D721Med (cell line): ENCODE measurements at regions not wholly inside any gene's neighbourhood (a gene's known extent, or its start where the extent isn't known, plus 50 kb on each side); places are given as distances from the start of the nearest gene placed in this dataset.

Experiments used
- DNase-seq: peaks from one replicate; pipeline ENCODE4 v3.0.0; 2011; ENCODE audit warnings: low spot score; ENCODE audit not compliant: insufficient read length
- FAIRE-seq: peaks from 2 replicates; lab custom pipeline; 2011; peaks lifted over from hg19 to GRCh38; lab: Jason Lieb, UNC
- TF ChIP-seq, protein P1 (sequence below): IDR thresholded peaks from 2 replicates; pipeline ENCODE4 v1.5.1; 2012; ENCODE audit warnings: mild to moderate bottlenecking, control low read depth; ENCODE audit not compliant: insufficient read depth; ENCODE audit errors: missing control alignments

DNA sequence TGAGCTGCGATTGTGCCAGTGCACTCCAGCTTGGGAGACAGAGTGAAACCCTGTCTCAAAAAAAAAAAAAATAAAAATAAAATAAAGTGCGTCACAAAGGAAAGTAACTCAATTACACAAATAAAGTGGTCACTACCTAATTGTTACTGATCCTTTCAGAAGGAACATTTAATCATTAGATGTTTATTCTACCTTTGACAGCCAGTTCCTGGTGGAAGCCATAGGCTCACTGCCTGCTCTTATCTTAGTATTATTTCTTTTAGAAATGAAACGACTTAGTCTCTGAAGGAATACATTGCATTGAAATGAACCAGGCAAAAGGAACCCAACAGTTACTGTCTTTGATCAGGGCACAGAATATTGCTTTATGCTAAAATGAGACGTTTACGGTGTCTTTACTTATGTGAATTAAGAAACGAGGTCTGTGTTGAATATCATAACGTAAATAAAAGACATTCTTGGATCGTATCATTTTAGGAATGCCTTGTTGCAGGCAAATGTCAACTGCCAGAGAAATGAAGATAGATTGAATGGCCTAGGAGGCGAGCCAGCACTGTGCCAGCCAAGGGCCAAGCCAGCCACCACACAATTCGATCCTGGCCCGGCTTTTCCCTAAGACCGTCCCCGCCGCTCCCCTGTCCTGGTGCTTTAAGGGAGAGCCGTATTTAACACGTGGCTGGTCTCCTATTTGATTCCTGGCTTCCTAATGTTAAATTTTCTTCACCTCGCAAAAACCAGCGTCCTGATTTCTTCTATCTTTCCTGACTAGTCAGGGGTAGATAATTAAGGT lies 136.7 kb upstream of the GMDS start:
- DNase-seq (no peak), FAIRE-seq (no peak)

DNA sequence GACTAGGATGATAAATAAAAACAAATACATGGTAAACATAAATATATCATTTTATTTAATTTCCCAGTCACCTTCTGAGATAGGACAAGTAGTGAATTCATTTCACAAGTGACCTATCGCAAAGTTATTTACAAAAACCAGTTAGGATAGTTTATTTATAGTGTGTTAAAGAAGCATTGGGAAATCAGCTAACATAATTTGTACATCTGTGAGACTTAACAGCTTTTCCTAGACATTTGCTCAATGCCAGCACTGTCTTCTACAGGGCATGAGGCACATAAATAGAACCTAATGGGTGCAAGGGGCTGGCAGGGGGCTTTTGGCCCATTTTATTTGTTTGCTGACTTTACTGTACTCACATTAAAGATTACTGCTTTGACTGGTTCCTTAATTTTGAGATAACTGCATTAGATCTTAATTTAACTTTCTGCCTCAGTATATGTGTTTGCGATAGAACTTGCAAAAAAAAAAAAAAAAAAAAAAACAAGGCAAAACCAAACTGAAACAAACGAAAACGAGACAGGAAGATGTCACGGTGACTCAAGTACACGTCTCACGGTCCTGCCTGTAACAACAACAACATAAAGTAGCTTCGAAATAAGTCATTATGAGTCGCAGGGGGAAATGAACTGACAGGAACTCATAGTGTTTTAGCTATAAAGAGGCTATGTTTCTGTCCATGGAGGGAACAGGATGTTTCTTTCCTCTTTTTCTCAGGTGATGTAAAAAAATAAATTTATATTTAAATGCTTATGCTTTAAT lies 133.7 kb upstream of the GMDS start:
- DNase-seq (no peak), FAIRE-seq (no peak)

More for the DNA sequence above, 136.7 kb upstream of the GMDS start:
- TF ChIP-seq, protein P1, sequence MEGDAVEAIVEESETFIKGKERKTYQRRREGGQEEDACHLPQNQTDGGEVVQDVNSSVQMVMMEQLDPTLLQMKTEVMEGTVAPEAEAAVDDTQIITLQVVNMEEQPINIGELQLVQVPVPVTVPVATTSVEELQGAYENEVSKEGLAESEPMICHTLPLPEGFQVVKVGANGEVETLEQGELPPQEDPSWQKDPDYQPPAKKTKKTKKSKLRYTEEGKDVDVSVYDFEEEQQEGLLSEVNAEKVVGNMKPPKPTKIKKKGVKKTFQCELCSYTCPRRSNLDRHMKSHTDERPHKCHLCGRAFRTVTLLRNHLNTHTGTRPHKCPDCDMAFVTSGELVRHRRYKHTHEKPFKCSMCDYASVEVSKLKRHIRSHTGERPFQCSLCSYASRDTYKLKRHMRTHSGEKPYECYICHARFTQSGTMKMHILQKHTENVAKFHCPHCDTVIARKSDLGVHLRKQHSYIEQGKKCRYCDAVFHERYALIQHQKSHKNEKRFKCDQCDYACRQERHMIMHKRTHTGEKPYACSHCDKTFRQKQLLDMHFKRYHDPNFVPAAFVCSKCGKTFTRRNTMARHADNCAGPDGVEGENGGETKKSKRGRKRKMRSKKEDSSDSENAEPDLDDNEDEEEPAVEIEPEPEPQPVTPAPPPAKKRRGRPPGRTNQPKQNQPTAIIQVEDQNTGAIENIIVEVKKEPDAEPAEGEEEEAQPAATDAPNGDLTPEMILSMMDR, result no peak

DNA sequence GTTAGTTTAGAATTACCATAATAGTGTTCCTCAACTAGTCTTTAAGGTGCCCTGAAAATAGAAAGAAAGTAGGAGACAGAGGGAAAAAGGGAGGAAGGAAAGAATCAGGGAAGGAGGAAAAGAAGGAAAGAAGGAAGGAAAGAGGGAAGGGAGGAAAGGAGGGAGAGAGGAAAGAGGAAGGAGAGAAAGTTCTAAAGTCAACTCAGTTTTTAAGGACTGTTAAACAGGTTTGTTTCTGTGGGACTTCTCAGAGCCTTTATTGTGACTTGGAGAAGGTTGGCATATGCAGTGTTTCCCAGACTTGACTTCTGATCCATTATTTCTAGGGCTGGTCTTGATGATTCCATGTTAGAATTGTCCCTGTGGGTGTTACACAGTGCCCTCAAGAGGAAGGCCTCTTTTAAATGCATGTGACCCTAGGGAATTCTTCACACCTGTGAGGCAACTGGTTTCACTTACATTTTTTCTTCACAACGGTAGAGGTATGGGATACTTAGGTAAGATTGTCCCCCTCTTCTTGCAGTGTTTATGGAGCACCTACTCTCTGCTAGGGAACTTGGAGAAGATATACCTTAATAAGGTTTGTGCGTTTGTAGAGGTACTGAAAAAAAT lies 132.7 kb upstream of the GMDS start:
- TF ChIP-seq, protein P1, result no peak
- DNase-seq (no peak), FAIRE-seq (no peak)

More for the DNA sequence above, 133.7 kb upstream of the GMDS start:
- TF ChIP-seq, protein P1, result no peak

DNA sequence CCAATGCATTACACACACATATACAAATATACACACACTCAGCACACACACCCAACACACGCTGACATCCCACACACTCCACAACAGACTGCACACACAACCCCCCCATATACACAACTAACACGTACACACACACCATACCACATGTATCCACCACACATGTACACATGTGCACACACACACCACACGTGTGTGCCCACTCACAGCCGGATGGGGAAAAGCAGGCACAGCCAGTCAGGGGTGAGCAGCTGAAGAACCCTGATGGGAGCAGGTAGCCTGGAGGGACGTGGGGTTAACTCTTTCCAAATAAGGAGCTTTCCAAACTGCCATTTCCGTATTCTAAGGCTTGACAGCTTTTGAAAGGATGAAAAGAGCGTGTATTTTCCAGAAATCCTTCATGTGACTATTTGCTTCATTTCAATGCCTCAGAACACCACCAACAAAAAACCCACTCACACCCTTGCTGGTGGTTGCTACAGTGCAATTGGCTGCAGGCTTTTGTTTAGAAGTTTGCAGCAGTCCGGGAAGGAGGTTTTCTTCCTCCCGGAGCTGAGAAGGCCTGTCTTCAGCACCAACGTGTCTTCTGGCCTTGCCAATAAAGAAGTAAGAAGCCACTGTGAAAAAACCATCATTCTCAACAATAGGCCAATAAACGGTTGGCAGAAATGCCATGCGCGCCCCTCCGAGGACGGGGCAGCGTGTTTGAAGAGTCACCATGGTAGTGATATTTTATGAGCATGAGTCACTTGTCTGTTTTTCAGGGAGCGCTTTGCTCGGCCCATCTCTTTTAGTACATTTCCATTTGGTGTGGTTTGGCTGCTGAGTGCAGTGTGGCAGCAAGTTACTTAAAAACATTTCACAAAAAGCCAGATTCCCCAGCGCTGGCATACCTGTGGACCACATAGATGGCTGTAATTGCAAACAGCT lies 131.3 kb upstream of the GMDS start:
- DNase-seq (no peak), FAIRE-seq (no peak)
- TF ChIP-seq, protein P1, result no peak

DNA sequence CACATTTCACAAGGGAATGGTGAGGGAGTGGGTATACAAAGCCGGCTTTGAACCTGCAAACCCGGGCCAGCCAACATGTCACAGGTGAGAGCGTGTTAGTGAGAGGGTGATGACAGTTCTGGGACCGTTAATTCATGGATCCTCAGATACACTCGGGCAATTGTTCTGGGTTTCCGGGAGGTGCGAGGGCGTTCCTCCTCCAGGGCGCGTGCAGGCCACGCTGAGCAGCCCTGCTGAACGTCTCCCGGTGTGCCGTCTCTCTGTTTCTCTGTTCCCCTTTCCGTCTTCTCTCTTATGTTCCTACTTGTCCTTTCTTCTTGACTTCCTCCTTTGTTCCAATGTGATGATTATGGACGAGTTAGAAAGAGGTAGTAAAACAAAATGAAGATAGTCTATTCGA lies 130.0 kb upstream of the GMDS start:
- no peak for FAIRE-seq
- no peak for DNase-seq
- TF ChIP-seq, protein P1, result no peak

DNA sequence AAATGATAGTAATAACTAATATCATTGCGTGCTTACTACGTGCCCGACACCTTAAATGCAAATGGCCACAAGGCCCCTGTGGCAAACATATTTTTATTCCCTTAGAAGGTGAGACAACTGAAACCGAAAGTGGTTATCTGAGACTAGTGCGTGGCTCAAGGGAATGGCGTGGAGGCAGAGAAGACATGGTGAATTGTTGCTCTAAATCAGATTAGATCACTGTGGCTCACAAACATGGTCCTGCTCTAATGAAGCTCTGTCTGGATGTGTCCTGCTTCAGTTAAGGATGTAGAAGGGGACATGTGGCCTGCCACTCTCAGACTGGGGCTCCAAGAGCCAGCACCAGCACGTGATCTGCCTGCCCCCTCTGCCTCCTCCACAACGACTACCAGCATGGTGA lies 124.2 kb upstream of the GMDS start:
- no peak for FAIRE-seq
- TF ChIP-seq, protein P1, result no peak
- DNase-seq, result no peak
